SH-SY5Y (cell line): ENCODE measurements at regions not wholly inside any gene's neighbourhood (a gene's known extent, or its start where the extent isn't known, plus 50 kb on each side); places are given as distances from the start of the nearest gene placed in this dataset.

Source experiments
- GATA2 ChIP-seq: IDR thresholded peaks from 2 replicates; pipeline ENCODE4 v1.6.1; 2011; ENCODE audit warnings: mild to moderate bottlenecking, low read depth, low read length
- GATA3 ChIP-seq: IDR thresholded peaks from 2 replicates; pipeline ENCODE4 v1.6.1; 2011; ENCODE audit warnings: low read depth, mild to moderate bottlenecking, low read length, moderate library complexity

DNA sequence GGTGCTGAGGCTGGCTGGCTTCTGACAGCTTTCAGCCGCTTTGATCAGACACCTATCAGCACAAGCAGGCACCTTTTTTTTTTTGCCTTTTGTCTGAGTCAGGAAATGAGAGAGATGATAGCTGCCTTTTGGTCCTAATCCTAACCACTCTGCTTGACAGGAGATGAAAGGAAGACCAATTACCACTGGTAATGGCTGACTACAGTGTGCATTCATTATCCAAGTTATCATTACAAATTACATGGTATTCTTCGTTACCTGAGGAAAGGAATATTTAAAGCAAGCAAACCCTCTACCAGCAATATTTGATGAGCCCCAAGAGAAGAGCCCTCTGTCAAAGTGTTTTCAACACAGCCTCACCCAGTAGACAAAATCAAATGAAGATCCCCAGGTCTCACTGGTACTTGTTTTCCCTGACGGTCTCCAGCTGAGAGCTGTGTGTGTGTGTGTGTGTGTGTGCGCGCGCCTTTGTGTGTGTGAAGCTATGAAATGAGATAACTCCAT is 925.7 kb downstream of the DCDC2C start:
- TF ChIP-seq GATA3, result no peak
- TF ChIP-seq GATA2, result no peak
